ENCODE measurements at regions not wholly inside any gene's neighbourhood (a gene's known extent, or its start where the extent isn't known, plus 50 kb on each side); places are given as distances from the start of the nearest gene placed in this dataset.

DNA sequence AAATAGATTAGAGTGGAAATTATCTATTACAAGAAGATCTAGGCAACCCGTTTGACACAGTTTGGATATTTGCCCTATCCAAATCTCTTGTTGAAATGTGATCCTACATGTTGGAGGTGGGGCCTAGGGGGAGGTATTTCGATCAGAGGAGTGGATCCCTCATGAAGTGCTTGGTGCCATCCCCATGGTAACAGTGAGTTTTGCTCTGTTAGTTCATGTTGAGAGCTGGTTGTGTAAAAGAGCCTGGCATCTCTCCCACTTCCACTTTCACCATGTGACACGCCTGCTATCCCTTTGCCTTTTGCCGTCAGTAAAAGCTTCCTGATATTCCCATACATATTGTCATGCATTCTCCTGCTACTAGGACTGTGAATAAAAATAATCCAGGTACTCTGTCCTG is 66.4 kb upstream of the FLRT2 start:
- no peak for DNase-seq (ENCODE audit: low read depth in 1 of 2, low spot score in 1 of 2)

DNA sequence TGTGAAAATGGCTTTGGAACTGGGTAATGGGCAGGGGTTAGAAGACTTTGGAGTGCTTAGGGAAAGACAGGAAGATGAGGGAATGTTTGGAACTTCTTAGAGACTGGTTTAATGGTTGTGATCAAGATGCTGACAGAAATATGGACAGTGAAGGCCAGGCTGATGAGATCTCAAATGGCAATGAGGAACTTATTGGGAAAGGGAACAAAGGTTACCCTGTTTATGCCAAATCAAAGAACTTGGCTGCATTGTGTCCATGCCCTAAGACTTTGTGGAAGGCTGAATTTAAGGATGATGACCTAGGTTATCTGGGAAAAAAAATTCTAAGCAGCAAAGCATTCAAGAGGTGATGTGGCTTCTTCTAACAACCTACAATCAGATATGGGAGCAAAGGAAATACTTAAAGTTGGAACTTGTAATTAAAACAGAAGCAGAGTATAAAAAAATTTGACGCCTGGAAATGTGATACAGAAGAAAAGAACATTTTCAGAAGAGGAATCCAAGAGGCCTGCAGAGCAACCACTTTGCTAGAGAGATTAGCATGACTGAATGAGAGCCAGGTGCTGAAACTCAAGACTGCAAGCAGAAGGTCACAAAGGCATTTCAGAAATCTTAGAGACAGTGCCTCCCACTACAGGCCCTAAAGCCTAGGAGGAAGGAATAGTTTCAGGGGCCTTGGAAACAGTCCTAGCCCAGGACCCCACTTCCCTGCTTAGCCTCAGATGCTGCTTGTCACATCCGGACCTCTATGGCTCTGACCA is 65.6 kb upstream of the FLRT2 start:
- Histone ChIP-seq H3K27me3 (ENCODE audit: insufficient read depth, poor library complexity, severe bottlenecking) (no peaks in the 10 kb centered on the region), H3K4me3 (replicated peaks; ENCODE audit: insufficient read depth, low read length) (no peak overlapping the region), H3K27ac (replicated peaks) (no peak overlapping the region)
- no peak for DNase-seq (ENCODE audit: low read depth in 1 of 2, low spot score in 1 of 2)
- TF ChIP-seq, protein P1, sequence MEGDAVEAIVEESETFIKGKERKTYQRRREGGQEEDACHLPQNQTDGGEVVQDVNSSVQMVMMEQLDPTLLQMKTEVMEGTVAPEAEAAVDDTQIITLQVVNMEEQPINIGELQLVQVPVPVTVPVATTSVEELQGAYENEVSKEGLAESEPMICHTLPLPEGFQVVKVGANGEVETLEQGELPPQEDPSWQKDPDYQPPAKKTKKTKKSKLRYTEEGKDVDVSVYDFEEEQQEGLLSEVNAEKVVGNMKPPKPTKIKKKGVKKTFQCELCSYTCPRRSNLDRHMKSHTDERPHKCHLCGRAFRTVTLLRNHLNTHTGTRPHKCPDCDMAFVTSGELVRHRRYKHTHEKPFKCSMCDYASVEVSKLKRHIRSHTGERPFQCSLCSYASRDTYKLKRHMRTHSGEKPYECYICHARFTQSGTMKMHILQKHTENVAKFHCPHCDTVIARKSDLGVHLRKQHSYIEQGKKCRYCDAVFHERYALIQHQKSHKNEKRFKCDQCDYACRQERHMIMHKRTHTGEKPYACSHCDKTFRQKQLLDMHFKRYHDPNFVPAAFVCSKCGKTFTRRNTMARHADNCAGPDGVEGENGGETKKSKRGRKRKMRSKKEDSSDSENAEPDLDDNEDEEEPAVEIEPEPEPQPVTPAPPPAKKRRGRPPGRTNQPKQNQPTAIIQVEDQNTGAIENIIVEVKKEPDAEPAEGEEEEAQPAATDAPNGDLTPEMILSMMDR (IDR thresholded peaks at IDR 0.05; ENCODE audit: insufficient read depth, low read length): no peak
- TF ChIP-seq SPI1 (IDR thresholded peaks at IDR 0.05; ENCODE audit: borderline replicate concordance, low read depth) (no peak), GABPA (IDR thresholded peaks at IDR 0.05; ENCODE audit: low read depth) (no peak), POLR2AphosphoS5 (IDR thresholded peaks at IDR 0.05; ENCODE audit: low read depth) (no peak)
- TF ChIP-seq, protein P2, sequence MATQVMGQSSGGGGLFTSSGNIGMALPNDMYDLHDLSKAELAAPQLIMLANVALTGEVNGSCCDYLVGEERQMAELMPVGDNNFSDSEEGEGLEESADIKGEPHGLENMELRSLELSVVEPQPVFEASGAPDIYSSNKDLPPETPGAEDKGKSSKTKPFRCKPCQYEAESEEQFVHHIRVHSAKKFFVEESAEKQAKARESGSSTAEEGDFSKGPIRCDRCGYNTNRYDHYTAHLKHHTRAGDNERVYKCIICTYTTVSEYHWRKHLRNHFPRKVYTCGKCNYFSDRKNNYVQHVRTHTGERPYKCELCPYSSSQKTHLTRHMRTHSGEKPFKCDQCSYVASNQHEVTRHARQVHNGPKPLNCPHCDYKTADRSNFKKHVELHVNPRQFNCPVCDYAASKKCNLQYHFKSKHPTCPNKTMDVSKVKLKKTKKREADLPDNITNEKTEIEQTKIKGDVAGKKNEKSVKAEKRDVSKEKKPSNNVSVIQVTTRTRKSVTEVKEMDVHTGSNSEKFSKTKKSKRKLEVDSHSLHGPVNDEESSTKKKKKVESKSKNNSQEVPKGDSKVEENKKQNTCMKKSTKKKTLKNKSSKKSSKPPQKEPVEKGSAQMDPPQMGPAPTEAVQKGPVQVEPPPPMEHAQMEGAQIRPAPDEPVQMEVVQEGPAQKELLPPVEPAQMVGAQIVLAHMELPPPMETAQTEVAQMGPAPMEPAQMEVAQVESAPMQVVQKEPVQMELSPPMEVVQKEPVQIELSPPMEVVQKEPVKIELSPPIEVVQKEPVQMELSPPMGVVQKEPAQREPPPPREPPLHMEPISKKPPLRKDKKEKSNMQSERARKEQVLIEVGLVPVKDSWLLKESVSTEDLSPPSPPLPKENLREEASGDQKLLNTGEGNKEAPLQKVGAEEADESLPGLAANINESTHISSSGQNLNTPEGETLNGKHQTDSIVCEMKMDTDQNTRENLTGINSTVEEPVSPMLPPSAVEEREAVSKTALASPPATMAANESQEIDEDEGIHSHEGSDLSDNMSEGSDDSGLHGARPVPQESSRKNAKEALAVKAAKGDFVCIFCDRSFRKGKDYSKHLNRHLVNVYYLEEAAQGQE (IDR thresholded peaks at IDR 0.05; ENCODE audit: insufficient replicate concordance, low read depth): no peak

More for the DNA sequence above, 66.4 kb upstream of the FLRT2 start:
- TF ChIP-seq SPI1 (IDR thresholded peaks at IDR 0.05; ENCODE audit: borderline replicate concordance, low read depth): no peak
- H3K4me3 ChIP-seq (replicated peaks; ENCODE audit: insufficient read depth, low read length): no peak overlapping the region
- no peaks in the 10 kb centered on the region for H3K27me3 ChIP-seq (ENCODE audit: insufficient read depth, poor library complexity, severe bottlenecking)
- no peak overlapping the region for H3K27ac ChIP-seq (replicated peaks)

DNA sequence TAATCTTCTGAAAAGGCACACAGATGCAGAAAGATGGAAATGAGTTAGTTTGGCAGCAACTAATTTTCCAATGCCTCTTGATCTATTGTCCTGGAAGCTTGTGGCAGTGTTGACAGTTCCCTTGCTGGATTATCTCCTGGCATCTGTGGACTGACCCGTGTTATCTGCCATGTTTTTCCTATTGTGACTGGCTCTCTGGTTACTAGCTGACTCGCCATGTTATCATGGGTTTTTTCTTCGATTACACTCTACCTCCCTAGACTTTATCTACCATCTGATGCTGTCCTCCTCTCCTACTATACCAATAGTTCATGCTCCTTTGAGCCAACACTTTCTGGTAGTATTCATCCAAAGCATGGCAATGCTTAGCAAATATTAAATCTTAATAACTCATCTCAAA is 63.3 kb upstream of the FLRT2 start:
- H3K27me3 ChIP-seq (ENCODE audit: insufficient read depth, poor library complexity, severe bottlenecking): no peaks in the 10 kb centered on the region
- DNase-seq (ENCODE audit: low read depth in 1 of 2, low spot score in 1 of 2): no peak
- H3K27ac ChIP-seq (replicated peaks): no peak overlapping the region
- TF ChIP-seq, protein P1 (IDR thresholded peaks at IDR 0.05; ENCODE audit: insufficient read depth, low read length): no peak
- TF ChIP-seq, protein P2 (IDR thresholded peaks at IDR 0.05; ENCODE audit: insufficient replicate concordance, low read depth): no peak
- no peak for TF ChIP-seq GABPA (IDR thresholded peaks at IDR 0.05; ENCODE audit: low read depth)
- no peak for TF ChIP-seq POLR2AphosphoS5 (IDR thresholded peaks at IDR 0.05; ENCODE audit: low read depth)
- no peak for TF ChIP-seq SPI1 (IDR thresholded peaks at IDR 0.05; ENCODE audit: borderline replicate concordance, low read depth)
- no peak overlapping the region for H3K4me3 ChIP-seq (replicated peaks; ENCODE audit: insufficient read depth, low read length)

DNA sequence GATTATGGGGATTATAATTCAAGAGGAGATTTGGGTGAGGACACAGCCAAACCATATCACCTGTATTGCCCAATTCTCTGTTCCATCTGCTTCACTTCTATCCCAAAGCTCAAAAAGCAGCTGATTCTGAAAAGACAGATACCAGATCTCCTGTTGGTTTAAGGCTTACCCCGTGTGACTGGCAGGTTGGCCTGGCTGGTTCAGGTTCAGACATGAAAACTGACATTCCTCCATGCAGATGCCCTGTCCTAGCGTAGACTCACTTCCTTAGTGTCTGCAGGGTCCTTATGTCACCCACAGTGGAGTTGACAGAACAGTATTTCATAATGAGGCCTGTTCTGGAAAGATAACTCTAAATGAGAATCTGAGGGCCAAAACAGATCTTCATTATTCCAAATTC is 61.1 kb upstream of the FLRT2 start:
- DNase-seq (ENCODE audit: low read depth in 1 of 2, low spot score in 1 of 2): no peak
- H3K27ac ChIP-seq (replicated peaks): no peak overlapping the region
- no peak overlapping the region for H3K4me3 ChIP-seq (replicated peaks; ENCODE audit: insufficient read depth, low read length)
- no peaks in the 10 kb centered on the region for H3K27me3 ChIP-seq (ENCODE audit: insufficient read depth, poor library complexity, severe bottlenecking)
- TF ChIP-seq, protein P2 (IDR thresholded peaks at IDR 0.05; ENCODE audit: insufficient replicate concordance, low read depth): no peak
- TF ChIP-seq, protein P1 (IDR thresholded peaks at IDR 0.05; ENCODE audit: insufficient read depth, low read length): no peak
- TF ChIP-seq GABPA (IDR thresholded peaks at IDR 0.05; ENCODE audit: low read depth): no peak
- TF ChIP-seq POLR2AphosphoS5 (IDR thresholded peaks at IDR 0.05; ENCODE audit: low read depth): no peak
- no peak for TF ChIP-seq SPI1 (IDR thresholded peaks at IDR 0.05; ENCODE audit: borderline replicate concordance, low read depth)
